LNCAP (cell line): ENCODE measurements at regions not wholly inside any gene's neighbourhood (a gene's known extent, or its start where the extent isn't known, plus 50 kb on each side); places are given as distances from the start of the nearest gene placed in this dataset.

ENCODE experiments used
- CTCF ChIP-seq: fragments of 450-650 bp; IDR thresholded peaks from 2 replicates; pipeline ENCODE4 v1.5.1; 2017; ENCODE audit warnings: mild to moderate bottlenecking

- TF ChIP-seq CTCF, result no peak
Measured at GRCh38 chr4:117661091-117662072, 372.9 kb upstream of the NDST3 start.

GRCh38 chr4:117664706-117665444, 369.4 kb upstream of the NDST3 start:
- TF ChIP-seq CTCF, result no peak

- TF ChIP-seq CTCF, result no peak
Measured at GRCh38 chr4:117676153-117676552, 358.1 kb upstream of the NDST3 start.

- no peak for TF ChIP-seq CTCF
Measured at GRCh38 chr4:117678861-117679260, 355.4 kb upstream of the NDST3 start.

- no peak for TF ChIP-seq CTCF
Measured at GRCh38 chr4:117691572-117692351, 342.5 kb upstream of the NDST3 start.

GRCh38 chr4:117692538-117692937, 341.7 kb upstream of the NDST3 start:
- TF ChIP-seq CTCF, result no peak

- no peak for TF ChIP-seq CTCF
Measured at GRCh38 chr4:117699595-117699994, 334.7 kb upstream of the NDST3 start.
